Stimulated activated CD4-positive, alpha-beta T cell treated with anti-CD3 and anti-CD28 coated beads, Interleukin-15, amount 100 ng/mL, for 48 hours (primary cell): ENCODE measurements at regions not wholly inside any gene's neighbourhood (a gene's known extent, or its start where the extent isn't known, plus 50 kb on each side); places are given as distances from the start of the nearest gene placed in this dataset.
A peak's percentile ranks its signal among the peaks of the same experiment; 100 is the strongest.

ENCODE experiments used
- DNase-seq, 2 donors: peaks; one replicate each; pipeline ENCODE4 v3.0.0-alpha.2; 2020; ENCODE audit warnings: low read depth in 2 of 2

- no peak for DNase-seq
Measured at GRCh38 chr18:48488388-48488850, 50.4 kb upstream of the CTIF start.

GRCh38 chr18:48486754-48487153 is 52.1 kb upstream of the CTIF start:
- no peak for DNase-seq

- no peak for DNase-seq
Measured at GRCh38 chr18:48485828-48486405, 52.9 kb upstream of the CTIF start.

GRCh38 chr18:48481092-48481491 is 57.7 kb upstream of the CTIF start:
- DNase-seq = no peak

DNA sequence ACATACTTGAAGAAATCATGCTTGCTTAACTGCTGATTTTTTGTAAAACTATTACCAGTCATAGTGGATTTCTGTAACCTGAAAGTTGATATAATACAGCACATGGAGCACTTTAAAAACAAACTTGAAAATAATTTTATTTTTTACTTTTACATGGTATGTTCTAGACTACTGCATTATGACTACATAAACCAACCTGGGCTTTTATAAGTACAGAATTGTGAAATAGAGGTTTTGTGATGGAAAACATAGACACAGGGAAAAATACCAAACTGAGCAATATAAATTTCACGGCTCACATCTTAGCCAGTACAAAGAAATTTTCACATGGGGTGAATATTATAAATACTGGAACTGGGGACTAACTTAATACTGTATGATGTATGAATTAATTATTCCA is 59.3 kb upstream of the CTIF start:
- no peak for DNase-seq

- no peak for DNase-seq
Measured at GRCh38 chr18:48477348-48477747, 61.5 kb upstream of the CTIF start.

DNA sequence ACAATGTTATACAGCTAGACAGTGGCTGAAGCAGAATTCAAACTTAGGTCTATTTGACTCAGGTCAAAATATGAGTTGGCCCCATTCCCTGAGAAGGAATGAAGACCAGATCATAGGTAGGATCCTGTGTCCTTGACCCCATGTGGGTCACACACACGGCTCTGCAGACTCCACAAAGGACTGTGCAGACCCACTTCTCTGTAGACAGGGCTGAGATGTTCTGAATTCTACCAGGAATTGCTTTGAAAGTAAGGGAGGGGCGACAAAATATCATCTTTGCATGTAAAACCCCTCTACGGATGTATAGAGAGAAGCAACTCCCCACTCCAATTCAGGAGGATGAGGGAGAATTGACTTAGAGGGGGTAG is 62.3 kb upstream of the CTIF start:
- DNase-seq = no peak

DNA sequence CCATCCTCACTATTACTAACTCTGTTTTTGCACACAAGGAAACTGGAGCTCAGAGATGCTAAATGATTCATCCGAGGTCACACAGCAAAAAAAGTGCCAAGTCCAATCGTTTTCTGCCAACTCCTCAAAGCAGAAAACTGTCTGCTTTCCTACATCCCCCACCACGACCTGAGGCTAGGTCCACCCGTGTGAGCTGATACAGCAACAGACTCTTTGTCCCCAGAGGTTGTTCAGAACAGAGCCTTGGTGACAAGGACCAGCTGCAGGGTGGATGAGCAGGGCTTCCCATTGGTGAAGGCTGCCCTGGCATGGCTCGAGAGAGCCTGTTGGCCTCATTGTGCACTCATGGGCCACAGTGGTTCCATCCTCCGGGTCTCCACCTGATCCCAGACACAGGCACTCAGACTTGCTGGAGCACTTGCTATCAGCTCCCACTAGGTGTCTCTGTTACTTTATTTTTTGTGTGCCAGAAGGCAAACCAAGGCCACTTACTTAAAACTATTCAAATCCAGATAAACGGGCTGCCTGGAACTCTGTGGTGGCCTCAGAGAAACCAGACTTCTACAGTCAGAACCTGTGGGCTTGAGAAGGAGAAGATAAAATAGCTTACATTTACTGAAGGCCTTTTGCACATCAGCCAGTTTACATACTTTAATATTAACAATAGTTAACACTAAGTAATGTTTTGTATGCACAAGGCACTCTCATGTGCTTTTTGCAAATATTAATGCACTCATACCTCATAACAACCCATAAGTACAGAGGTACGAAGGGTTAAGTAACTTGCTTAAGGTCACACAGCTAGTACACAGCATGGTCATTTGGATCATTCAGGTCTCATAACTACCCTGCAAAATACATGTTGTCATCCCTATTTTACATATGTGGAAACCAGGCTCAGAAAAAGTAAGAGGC is 62.9 kb upstream of the CTIF start:
- peak in 1 of 2 donors; percentile 5 for DNase-seq

- DNase-seq = no peak
Measured at GRCh38 chr18:48473816-48474215, 64.6 kb upstream of the ZBTB7C start.

DNA sequence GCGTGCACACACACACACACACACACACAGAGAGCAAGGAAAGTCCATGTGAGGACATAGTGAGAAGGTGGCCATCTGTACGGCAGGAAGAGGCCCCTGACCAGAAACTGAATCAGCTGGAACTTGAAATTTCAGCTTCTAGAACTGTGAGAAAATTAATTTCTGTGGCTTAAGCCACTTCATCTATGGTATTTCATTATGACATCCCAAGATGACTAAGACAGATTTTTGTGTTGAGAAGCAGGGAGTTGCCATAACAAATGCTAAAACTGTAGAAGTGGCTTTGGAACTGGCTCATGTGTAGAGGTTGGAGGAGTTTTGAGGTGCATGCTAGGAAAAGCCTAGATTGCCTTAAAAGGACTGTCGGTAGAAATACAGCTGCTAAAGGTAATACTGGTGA is 63.4 kb upstream of the ZBTB7C start:
- DNase-seq = no peak

DNA sequence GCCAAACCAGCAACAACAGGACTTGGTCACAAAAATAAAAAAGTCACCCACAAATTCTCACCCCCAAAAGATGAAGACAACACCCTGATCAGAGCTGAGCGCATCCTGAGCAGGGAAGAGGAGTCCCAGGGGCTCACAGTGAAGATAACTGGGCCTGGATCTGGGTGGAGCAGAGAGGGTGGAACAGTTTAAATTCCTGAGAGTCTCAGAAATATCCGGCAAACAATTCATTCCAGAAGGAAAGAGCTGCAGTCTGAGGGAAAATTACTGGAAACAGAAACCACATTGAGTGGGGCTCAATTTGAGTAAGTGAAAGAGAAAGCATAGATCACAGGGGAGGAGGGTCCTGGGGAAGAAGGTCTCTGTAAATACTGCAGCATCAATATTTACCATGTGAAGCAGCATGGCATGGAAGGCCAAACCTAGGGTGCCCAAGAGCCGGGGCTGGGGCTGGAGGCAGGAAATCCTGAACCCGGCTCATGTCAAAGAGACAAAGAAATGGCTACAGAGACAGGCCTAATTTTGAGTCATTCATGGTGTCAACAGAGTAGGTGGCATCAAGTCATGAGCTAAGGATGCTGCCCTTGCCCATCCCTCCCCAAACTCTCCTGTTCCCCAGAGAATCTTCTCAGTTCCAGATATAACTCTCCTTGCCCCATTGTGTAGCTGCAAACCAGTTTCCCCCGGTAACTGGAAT is 61.4 kb upstream of the ZBTB7C start:
- DNase-seq = no peak

DNA sequence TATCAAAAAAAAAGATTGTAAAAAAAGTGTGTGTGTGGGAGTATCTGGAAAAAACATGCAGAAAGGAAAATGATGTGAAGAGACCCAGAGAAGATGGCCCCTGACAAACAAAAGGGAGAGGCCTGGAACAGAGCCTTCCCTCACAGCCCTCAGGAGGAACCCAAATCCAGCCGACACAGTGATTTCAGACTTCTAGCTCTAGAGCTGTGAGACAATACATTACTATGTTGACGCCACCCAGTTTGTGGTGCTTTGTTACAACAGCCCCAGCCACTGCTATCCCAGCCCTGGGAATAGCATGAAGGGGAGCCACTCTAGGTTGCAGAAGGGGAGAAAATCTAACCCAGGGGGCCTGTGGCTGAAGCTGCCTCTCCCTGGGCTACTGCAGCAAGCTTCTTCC is 59.0 kb upstream of the ZBTB7C start:
- no peak for DNase-seq

- DNase-seq = no peak
Measured at GRCh38 chr18:48467231-48467630, 58.0 kb upstream of the ZBTB7C start.

GRCh38 chr18:48462510-48462909 is 53.3 kb upstream of the ZBTB7C start:
- DNase-seq = no peak

DNA sequence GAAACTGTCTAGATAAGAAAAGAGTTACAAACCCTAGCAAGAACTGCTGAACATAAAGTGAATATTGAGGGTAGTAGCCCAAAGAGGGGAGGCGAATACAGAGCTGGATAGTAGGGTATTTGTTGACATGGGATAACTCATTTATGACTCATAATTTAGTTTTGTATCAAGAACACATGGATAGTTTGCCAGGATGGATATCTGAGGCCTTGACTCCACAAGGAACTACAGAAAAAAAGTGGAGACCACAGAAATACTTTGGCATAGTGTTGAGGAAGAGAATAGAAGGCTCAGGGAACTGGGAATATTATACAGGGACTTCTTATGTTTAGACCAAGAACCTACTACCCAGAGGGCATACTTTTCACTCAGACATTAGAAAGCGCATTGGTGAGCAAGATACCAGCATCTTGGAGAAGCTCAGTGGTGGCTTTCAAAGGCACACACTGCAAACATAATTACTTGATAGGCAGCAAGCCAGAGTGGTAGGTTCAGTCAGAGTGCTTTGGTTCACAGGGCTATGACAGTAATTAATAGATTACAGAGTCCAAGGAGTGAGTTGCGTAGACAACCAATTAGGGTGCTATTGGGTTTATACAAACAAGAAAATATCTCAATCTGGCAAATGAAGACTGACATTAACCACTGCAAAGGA is 51.9 kb upstream of the ZBTB7C start:
- no peak for DNase-seq

DNA sequence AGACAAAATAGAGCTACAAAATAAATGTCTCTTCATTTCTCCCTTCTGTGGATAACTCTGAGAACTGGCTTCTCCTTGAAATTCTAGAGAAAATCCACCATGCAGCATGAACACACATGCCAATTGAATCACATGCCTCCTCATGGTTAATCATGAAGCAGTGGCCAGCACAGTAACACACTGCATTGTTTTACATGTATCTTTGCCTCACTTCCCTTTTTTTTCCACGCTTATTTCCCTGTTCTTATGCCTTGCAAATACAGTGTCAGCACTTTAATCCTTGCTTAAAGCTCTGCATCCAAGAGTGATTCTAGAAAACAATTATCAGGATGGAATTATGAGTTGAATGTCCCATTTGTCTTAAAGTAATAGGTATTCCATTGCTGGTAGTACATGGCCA is 50.3 kb upstream of the ZBTB7C start:
- no peak for DNase-seq

DNA sequence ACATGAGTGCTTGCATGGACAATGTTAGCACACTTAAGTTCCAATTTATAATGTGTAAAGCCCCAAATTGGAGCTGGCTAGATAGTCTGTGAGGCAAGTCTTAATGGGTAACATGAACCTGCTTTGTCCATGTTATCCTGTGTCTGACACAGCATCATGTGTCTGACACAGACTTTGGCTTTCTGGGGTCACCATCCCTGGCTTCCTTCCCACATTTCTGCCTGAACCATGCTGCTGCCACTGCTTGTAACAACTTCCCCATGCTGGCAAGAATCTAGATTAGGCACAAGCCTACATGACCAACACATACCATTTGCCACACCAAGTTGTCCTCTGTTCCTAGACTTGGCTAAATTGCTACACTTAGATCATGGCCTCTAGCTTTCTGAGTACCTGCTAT is 49.8 kb upstream of the ZBTB7C start:
- DNase-seq = no peak
